DMS53 treated with DMSO at 0.1 percent for 48 hours (cell line): ENCODE measurements at regions not wholly inside any gene's neighbourhood (a gene's known extent, or its start where the extent isn't known, plus 50 kb on each side); places are given as distances from the start of the nearest gene placed in this dataset.
A peak's percentile ranks its signal among the peaks of the same experiment; 100 is the strongest.
"Not testable (repeated sequence)": the region's sequence is repeated elsewhere in the genome, so short reads cannot be mapped to it uniquely, and the experiment has no call there.

Source experiments
- DNase-seq: peaks from one replicate; lab custom pipeline; 2025; ENCODE audit not compliant: unreplicated experiment; lab: John Stamatoyannopoulos, UW

DNA sequence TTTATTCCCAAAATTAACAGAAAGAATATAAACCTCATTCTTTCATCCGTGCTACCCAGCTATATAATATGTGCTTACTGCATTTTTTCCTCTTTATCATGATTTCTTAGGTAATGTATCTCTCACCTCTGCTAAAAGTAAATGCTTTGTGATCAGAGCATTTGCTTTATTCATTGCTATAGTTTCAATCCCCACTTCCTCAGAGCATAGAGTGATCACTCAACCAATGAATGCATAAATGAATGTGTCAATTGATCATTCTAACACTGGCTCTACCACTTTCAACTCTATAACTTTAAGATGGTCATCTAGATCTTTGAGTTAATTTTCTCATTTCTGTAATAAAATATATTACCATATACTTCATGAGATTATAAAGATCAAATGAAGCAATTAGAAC, 719.2 kb downstream of the CETN3 start:
- DNase-seq = no peak

DNA sequence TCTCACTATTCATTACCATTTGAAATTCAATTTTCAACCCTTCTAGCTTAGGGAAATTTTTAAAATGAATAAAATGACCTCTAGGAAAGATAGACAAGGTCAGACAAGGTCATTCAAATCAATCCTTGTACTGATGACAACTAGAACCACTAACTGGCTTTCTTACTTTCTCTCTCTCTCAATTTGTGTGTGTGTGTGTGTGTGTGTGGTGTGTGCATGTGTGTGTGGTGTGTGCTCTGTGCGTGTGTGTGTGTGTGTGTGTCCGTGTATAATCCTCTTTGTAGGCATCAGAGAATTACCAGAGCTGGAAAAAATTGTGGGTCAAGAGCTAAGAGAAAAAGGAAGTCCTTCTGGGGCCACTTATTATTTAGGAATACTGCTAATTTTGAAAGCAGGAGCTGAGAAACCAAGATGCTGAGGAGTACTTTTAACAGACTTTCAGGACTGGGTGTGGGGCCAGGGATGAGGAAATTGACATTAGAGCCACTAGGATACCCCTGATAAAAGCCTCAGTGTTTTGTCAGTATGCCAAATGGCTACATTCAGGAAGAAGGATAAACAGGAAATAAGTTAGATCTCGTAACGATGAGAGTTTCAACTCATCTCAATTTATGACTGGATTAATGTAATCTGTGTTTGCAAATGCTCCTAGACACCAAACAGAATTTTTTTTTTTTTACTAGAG, 723.3 kb downstream of the CETN3 start:
- no peak for DNase-seq

DNA sequence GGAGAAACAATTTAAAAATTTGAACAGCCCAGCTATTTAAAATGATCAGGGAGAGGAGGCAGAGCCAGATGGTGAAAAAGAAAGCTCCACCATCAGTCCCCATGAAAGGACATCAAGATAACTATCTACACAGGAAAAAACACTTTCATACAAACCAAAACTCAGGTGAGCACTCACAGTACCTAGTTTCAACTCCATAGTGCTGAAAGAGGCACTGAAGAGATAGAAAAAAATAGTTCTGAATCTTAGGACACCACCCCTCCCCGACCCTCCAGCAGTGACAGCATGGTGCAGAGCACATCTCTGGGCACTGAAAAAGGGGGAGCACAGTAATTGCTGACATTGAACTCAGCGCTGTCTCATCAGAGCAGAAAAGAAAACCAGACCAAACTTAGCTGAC, 732.9 kb downstream of the CETN3 start:
- DNase-seq = no peak

DNA sequence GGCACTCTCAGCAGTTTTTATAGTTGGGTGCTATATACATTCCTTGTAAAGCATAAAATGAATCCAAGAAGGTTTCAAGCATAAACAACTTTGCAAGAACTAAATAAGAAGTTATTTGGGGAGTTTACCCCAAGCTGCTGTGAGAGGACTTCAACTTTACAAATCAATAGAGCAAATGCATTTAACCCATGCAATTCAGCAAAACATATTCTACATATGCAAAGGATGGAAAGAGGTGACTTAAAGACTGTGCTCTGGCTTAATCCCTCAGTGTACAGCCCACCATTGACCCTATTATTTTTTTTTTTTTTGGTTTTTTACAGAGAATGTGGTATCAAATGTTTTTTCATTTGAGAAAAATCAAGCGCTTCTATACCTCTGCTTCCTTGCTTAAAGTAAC, 736.5 kb downstream of the CETN3 start:
- no peak for DNase-seq

DNA sequence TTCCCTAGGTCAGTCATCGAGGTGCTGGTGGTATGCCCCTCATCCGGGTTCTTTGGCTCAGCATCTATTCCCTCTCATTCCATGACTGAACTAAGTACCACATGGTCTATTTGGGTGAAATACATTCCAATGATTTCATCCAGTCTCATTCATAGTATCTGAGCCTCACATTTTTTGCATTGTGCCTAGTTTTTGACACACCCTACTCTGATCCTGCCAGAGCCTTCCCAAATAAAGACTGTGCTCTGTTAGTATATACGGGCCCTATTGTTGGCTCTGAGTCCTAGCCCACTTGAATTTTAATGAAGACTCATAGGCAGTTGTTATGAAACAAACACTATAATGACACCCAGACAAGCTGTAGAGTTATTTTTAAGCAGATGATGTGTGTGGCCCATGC, 740.7 kb downstream of the CETN3 start:
- DNase-seq = no peak

DNA sequence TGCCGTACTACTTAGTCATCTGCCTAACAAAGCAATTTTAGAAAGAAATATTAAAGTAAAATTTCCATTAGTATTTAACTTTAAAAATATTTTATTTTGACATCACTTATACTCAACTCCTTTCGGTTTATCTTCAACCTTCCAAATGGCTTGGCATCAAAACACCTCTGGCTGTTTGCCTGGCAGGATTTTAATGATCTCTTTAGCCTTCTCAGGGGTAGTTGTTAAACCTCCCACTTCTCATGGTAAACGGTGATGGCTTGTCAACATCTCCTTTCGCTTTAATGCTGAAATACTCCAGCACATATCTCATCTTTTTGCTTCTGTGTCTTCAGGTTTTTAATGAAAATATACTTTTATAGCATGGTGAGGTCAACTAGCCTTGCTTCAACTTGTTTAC, 747.1 kb downstream of the CETN3 start:
- DNase-seq = no peak

DNA sequence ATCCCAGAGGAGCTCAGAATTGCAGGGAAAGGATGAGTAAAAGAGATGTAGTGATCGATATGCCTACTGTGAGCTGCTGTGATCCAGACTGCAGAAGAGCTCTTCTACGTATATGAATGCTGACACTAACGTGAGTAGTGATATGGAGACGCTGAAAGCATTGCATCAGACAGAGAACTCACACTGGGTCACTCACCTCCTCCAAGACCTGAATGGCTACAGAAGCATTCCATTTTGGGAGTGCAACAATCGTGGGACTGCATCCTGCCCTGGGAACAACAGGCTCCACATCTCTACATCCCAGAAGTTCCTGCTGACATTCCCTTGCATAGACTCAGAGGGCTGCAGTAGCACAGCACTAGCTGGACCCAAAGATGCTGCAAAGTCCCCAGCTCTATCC, 755.9 kb upstream of the MEF2C start:
- no peak for DNase-seq

DNA sequence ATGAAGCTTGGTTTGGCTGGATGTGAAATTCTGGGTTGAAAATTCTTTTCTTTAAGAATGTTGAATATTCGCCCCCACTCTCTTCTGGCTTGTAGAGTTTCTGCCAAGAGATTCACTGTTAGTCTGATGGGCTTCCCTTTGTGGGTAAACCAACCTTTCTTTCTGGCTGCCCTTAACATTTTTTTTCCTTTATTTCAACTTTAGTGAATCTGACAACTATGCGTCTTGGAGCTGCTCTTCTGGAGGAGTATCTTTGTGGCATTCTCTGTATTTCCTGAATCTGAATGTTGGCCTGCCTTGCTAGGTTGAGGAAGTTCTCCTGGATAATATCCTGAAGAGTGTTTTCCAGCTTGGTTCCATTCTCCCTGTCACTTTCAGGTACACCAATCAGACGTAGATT, 751.2 kb upstream of the MEF2C start:
- DNase-seq = not testable (repeated sequence)

DNA sequence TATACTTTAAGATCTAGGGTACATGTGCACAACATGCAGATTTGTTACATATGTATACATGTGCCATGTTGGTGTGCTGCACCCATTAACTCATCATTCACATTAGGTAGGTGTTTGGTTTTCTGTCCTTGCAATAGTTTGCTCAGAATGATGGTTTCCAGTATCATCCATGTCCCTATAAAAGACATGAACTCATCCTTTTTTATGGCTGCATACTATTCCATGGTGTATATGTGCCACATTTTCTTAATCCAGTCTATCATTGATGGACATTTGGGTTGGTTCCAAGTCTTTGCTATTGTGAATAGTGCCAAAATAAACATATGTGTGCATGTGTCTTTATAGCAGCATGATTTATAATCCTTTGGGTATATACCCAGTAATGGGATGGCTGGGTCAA, 747.1 kb upstream of the MEF2C start:
- DNase-seq = not testable (repeated sequence)

DNA sequence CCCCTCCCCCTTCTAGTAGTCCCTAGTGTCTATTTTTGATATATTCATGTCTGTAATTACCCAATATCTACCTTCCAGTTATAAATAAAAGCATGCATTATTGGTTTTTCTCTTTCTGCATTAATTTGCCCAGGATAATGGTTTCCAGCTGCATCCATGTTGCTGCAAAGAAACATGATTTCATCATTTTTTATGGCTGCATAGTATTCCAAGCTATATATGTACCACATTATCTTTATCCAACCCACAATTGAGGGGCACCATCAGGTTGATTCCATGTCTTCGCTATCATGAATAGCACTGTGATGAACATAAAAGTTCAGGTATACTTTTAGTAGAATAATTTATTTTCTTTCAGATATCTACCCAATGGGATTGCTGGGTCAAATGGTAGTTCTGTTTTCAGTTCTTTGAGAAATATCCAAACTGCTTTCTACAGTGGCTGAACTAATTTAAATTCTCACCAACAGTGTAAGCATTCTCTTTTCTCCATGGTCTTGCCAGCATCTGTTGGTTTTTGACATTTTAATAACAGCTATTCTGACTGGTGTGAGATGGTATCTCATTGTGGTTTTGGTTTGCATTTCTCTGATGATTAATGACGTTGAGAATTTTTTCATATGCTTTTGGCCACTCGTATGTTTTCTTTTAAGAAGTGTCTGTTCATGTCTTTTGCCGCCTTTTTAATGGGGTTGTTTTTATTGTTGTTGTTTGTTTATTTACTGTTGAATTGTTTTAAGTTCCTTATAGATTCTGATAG, 746.1 kb upstream of the MEF2C start:
- no peak for DNase-seq

DNA sequence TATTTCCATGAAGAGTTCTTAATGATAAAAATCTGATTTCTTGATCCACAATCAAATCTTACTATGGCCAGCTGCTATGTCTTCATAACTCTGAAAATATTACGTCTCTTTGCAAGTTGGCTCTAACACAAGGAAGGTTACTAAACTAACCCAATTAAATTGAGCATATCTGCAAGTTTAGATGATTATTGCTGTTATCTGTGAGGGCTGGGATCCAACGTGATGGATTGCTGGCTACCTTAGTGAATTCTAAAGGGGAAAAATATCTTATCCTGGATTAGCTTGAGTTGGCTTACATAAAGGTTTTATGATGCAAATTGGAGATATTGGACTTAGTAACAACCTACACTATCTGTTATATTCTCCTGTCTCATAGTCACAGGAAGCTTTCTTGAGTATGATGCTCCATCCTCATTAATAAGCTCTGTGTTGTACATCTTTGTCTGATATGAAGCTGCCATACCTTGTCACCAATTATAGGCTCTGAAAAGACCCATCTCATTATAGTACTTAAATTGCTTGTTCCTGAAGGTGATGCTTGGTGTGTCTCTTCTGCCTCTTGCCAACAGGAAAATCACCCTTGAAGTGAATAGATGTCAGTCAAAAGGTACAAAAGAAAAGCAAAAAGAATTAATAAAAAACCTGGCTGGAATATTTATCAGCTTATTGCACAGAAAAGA, 733.0 kb upstream of the MEF2C start:
- DNase-seq = no peak

DNA sequence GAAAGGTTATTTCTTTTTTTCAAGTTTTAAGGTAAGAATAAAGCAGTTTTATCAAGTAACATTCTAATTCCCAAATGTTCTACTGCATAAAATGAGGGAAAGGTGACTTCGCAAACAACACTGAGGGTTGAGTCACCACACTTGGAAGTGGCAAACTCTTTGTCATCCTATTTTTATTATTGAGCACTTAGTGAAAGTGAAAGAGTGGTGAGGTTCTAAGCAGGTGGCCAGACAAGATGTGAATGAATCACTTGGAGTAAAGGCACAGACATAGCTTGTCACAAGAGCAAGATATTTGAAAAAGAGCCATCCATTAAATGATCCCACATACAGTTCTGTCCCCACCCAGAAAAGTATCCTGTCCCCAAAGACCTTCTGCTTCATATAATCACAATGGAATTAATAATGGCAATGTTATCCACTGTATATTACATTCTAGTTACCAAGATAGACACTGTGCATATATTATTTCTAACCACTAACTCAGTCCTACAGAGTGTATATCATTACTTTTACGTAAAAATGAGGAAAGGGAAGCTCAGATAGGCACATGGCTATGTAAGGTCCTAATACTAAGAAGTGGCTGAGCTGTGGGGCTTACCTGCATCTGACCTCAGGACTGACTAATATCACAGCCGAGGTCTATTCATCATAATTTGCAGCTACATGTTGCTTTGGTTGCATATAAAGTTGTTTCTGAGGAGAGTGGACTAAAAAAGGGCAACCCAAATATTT, 730.4 kb upstream of the MEF2C start:
- peak; percentile 37 for DNase-seq

DNA sequence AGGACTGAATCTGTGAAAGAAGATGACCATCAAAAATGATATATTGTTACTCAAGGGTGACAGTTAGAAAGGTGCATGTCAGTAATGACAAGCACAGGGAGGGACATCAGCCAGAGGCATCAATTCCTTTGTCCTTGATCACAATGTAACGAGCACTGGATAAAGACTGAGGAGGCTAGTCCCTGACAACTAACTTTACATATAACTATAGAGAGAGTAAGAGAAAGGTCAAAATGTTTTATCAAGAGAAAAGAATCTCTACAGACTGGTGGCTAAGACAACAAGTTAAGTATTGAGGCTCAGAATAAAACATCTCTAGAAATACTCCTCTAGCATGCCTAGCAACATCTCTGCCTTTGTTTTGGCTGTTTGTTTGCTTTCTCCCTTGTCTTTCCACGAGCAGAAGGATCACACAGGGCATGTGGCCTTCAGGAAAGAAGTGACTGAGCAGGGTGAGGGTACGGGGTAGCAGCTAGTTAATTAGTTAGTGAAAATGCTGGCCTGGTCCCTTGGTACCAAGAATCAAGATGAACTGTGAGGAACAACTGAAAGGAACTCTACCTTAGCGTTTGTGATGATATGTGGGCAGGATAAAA, 724.1 kb upstream of the MEF2C start:
- no peak for DNase-seq

DNA sequence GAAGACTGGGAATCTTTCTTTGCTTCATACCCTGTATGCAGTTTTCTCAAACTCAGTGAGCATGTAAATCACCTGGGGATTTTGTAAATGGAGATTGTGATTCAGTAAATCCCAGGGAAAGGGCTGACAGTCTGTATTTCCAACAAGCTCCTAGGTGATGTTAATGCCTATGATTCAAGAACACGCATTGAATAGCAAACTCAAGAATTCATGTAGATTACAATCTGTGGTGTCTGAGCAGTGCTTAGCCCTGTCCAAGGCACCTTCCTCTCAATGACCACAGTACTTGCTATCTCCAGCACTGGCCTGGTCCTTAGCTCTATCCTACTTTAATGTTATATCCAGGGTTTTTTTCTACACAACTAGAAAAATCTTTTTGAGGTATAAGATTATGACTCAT, 721.4 kb upstream of the MEF2C start:
- DNase-seq = no peak

DNA sequence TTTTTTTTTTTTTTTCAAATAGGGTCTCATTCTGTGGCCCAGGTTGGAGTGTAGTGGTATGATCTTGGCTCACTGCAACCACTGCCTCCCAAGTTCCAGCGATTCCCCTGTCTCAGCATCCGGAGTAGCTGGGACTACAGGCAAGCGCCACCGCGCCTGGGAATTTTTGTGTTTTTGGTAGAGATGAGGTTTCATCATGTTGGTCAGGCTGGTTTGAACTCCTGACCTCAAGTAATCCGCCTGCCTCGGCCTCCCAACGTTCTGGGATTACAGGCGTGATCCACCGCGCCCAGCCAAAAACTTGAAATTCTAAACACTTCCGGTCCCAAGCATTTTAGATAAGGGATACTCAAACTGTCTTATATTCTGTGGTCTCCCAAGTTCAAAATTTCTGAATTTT, 718.9 kb upstream of the MEF2C start:
- DNase-seq = no peak

DNA sequence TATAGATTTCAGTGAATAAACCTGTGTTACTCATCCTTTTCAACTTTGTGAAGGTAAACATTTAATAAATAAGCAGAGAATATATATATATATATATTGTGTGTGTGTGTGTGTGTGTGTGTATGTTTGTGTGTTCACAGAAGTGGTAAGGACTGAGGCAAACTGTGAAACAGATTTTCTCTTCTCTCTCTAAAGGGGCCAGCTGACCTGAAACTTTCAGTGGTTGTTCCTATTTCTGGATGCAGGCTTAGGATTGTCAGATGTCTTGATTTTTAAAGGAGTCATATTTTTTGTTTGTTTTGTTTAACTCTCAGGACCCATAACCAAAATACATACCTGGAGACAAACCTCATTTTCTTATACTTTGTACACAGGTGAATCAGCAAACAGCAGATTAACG, 714.9 kb upstream of the MEF2C start:
- DNase-seq = no peak

DNA sequence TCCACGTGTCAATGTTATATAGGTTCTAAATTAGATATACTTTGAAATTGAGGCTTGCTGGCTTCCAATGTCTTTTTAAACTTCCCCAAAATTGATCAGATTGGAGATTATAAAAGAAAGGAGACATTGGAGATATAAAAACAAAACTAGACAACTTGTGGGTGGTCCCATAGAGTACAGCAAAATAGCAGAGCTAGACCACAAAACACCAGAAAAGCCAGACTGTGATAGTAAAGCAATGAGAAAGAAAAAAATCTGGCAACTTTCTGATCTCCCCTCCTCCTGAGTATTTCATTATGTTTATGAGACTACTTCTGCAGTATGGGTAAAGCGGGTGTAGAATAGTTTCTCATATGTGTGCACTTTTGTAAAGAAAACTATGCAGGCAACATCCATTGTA, 713.8 kb upstream of the MEF2C start:
- DNase-seq = no peak

DNA sequence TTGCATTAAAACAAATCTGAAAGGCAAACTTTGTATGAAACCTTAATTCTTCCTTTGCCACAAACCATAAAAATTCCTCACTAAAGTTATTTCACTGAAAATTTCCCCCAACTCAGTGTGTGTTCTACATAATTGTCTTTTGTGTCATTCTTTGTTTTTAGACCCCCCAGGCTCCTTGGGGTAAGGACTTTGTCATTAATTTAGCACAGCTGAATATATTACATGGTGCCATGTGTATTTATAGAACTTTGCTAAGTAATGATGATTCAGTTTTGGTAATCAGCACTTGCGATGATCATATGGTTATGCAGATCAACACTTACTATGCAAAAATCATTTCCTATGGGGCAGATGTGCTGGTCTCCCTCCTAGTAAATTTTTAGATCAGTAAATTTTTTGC, 712.1 kb upstream of the MEF2C start:
- no peak for DNase-seq

DNA sequence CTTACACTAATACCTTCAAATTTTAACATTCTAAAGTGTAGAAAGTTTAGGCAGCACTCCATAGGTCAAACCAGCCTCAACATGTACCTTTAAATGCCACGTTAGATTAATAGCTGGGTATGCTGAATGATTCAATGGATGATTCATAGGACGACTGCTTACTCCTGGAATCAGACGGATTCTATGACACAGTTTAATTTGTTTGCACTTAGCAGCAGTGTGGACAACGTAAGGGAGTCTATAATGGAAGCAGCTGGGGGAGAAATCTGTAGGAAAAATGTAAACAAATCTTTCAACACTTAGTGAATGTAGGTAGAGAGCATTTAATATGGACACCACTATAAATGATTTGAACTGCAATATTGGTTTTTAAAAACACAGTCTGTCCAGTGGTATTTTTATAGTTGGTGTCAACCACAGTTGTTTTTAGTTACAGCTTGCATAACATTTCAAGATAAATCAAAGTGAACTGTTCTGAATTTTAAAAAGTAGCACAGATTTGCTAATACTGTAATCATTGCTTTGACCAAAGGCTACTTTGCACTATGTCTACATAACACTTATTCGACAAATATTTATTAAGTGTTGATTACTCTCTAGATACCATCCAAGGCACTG, 701.5 kb upstream of the MEF2C start:
- peak; percentile 24 for DNase-seq

DNA sequence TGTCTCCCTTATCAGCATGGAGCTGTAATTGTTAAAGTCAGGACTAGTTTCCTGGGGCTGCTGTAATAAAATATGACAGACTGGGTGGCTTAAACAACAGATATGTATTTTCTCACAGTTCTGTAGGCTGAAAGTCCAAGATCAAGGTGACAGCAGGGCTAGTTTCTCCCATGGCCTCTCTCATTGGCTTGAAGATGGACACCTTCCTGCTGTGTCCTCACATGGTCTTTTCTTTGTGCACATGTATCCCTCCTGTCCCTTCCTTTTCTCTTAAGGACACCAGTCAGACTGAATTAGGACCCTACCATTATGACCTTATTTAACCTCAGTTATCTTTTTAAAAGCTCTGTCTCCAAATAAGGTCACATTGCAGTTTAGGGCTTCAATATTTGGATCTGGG, 700.5 kb upstream of the MEF2C start:
- no peak for DNase-seq
